Breast epithelium (tissue), 3 donors: ENCODE measurements at regions not wholly inside any gene's neighbourhood (a gene's known extent, or its start where the extent isn't known, plus 50 kb on each side); places are given as distances from the start of the nearest gene placed in this dataset.

ENCODE experiments used
- POLR2A ChIP-seq: fragments of 450-650 bp; IDR thresholded peaks from one replicate; pipeline ENCODE4 v1.6.1; 2016; ENCODE audit warnings: antibody characterized with exemption, mild to moderate bottlenecking, moderate library complexity
- POLR2AphosphoS5 ChIP-seq, 3 donors: sonication (generic); formaldehyde crosslinking; IDR thresholded peaks; one replicate each; pipeline ENCODE4 v1.6.1; 2017; ENCODE audit warnings: antibody characterized with exemption in 3 of 3
- TF ChIP-seq, protein P1 (sequence below), 3 donors: fragments of 450-650 bp; IDR thresholded peaks; one replicate each; pipeline ENCODE4 v1.5.1; 2016 to 2017; ENCODE audit warnings: antibody characterized with exemption in 3 of 3, mild to moderate bottlenecking in 3 of 3, moderate library complexity in 3 of 3

DNA sequence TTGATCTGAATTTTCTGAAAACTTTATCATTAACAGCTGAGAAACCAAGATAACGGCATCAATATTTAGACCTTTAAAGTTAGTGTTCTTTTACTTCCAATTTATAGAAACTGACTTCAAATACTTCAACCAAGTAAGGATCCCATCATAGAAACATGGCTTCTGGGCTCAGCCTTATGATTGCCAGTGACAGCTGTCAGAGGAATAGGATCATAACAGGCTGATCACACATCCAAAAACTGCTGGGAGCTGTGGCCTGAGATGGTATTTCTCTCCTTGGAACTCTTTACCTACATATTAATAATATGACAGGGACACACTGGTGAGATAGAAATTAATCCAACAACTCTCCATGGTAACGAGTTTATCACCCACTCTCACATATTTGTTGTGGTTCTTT lies 448.3 kb upstream of the NMUR2 start:
- TF ChIP-seq, protein P1, sequence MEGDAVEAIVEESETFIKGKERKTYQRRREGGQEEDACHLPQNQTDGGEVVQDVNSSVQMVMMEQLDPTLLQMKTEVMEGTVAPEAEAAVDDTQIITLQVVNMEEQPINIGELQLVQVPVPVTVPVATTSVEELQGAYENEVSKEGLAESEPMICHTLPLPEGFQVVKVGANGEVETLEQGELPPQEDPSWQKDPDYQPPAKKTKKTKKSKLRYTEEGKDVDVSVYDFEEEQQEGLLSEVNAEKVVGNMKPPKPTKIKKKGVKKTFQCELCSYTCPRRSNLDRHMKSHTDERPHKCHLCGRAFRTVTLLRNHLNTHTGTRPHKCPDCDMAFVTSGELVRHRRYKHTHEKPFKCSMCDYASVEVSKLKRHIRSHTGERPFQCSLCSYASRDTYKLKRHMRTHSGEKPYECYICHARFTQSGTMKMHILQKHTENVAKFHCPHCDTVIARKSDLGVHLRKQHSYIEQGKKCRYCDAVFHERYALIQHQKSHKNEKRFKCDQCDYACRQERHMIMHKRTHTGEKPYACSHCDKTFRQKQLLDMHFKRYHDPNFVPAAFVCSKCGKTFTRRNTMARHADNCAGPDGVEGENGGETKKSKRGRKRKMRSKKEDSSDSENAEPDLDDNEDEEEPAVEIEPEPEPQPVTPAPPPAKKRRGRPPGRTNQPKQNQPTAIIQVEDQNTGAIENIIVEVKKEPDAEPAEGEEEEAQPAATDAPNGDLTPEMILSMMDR (IDR thresholded peaks at IDR 0.05): no peak
- no peak for TF ChIP-seq POLR2A
- TF ChIP-seq POLR2AphosphoS5 (IDR thresholded peaks at IDR 0.05): no peak
